Left hindlimb (tissue), 1 donor: ENCODE measurements at regions not wholly inside any gene's neighbourhood (a gene's known extent, or its start where the extent isn't known, plus 50 kb on each side); places are given as distances from the start of the nearest gene placed in this dataset.
"Not testable (repeated sequence)": the region's sequence is repeated elsewhere in the genome, so short reads cannot be mapped to it uniquely, and the experiment has no call there.

Source experiments
- DNase-seq: peaks from one replicate; pipeline ENCODE4 v3.0.0-alpha.2; 2018

GRCh38 chr3:21017115-21017852, 733.7 kb downstream of the ZNF385D start:
- DNase-seq: no peak

- no peak for DNase-seq
Observed at GRCh38 chr3:21013566-21013965, 737.4 kb downstream of the ZNF385D start.

- no peak for DNase-seq
Observed at GRCh38 chr3:20999661-21000060, 751.3 kb downstream of the ZNF385D start.

- no peak for DNase-seq
Observed at GRCh38 chr3:20997183-20997582, 753.8 kb downstream of the ZNF385D start.

- DNase-seq: no peak
Observed at GRCh38 chr3:20990896-20991295, 760.1 kb downstream of the ZNF385D start.

GRCh38 chr3:20989653-20990052, 761.4 kb downstream of the ZNF385D start:
- DNase-seq: not testable (repeated sequence)

GRCh38 chr3:20984594-20985205, 766.3 kb downstream of the ZNF385D start:
- DNase-seq: no peak

- DNase-seq: peak; percentile 43
Observed at GRCh38 chr3:20975188-20975651, 775.8 kb downstream of the ZNF385D start.

- DNase-seq: no peak
Observed at GRCh38 chr3:20974396-20974795, 776.6 kb downstream of the ZNF385D start.

GRCh38 chr3:20970807-20971206, 780.2 kb downstream of the ZNF385D start:
- DNase-seq: peak; percentile 40

- not testable (repeated sequence) for DNase-seq
Observed at GRCh38 chr3:20967485-20967884, 781.5 kb upstream of the SGO1 start.

- DNase-seq: no peak
Observed at GRCh38 chr3:20958161-20958560, 772.2 kb upstream of the SGO1 start.

GRCh38 chr3:20945892-20946291, 759.9 kb upstream of the SGO1 start:
- DNase-seq: no peak

GRCh38 chr3:20935791-20936190, 749.8 kb upstream of the SGO1 start:
- no peak for DNase-seq

- DNase-seq: no peak
Observed at GRCh38 chr3:20931834-20932233, 745.8 kb upstream of the SGO1 start.

- DNase-seq: no peak
Observed at GRCh38 chr3:20930034-20930433, 744.0 kb upstream of the SGO1 start.

- DNase-seq: no peak
Observed at GRCh38 chr3:20924646-20925385, 738.8 kb upstream of the SGO1 start.

GRCh38 chr3:20921112-20921511, 735.1 kb upstream of the SGO1 start:
- DNase-seq: not testable (repeated sequence)

- DNase-seq: no peak
Observed at GRCh38 chr3:20916951-20917606, 731.1 kb upstream of the SGO1 start.

- DNase-seq: peak; percentile 58
Observed at GRCh38 chr3:20914310-20914709, 728.3 kb upstream of the SGO1 start.

GRCh38 chr3:20912406-20912805, 726.4 kb upstream of the SGO1 start:
- DNase-seq: no peak

- DNase-seq: no peak
Observed at GRCh38 chr3:20909511-20909910, 723.5 kb upstream of the SGO1 start.

GRCh38 chr3:20905210-20905805, 719.3 kb upstream of the SGO1 start:
- DNase-seq: no peak
